Hematopoietic multipotent progenitor cell treated with erythropoietin and hydrocortisone succinate and interleukin-3 and kit ligand, for 8 days (in vitro differentiated cells): ENCODE measurements at regions not wholly inside any gene's neighbourhood (a gene's known extent, or its start where the extent isn't known, plus 50 kb on each side); places are given as distances from the start of the nearest gene placed in this dataset.
A peak's percentile ranks its signal among the peaks of the same experiment; 100 is the strongest.

Experiments
- DNase-seq: peaks from one replicate; pipeline ENCODE4 v3.0.0-alpha.2; 2015

- no peak for DNase-seq
Measured at GRCh38 chr5:82800826-82801225, 276.4 kb downstream of the TMEM167A start.

DNA sequence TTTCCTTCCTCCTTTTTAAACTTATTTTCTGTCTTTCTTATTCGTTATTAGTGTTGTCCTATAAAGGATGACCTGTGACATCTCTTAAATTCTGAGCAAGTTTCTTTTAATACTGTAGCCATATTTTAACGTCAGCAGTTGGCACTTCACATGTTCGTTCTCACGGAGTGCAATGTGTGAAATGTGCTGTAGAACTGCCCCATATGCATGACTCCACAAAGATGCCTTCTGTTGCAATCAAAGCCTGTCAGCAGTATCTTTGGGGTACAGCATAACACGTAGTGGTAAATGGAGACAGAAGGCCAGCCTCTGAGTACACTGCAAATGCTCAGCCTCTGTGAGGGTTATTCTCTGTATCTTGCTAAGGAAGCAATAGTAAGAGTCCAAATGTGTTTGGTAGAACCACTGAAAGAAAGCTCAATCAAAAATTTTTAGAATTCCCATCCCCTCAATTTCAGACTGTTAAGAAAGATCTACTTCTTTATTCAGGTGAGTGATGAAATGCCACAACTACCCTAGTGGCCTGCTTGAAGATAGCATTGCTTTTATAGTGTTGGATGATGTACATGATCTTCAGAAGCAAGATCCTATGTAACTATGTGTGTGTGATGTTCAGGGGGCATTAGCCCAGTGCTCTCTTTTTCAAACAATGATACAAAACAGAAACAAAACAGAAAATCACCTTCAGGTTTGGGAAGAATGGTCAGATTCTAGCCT is 277.7 kb downstream of the TMEM167A start:
- DNase-seq, result no peak

DNA sequence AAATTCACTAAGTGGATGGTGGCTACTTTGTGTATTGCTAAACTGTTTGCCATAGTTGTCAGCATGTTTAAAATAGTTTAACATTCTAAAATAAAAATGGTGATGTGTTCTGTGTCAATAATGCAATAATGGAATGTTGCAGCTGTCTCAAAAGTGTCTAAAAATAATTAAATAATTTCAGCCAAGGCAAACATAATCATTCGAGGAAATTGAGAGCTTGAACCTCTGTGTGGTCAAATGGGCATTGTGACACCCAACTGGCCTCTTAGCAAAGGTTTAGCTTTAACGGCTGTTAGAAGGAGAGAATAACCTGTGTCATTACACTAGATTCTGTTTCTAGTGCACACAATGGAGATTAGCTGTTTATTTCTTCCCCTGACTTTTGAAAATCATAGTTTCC is 278.5 kb downstream of the TMEM167A start:
- no peak for DNase-seq

- DNase-seq, result no peak
Measured at GRCh38 chr5:82796643-82797416, 280.4 kb downstream of the TMEM167A start.

GRCh38 chr5:82794876-82795275 is 282.3 kb downstream of the TMEM167A start:
- DNase-seq, result no peak

- DNase-seq, result peak; percentile 52
Measured at GRCh38 chr5:82793808-82794419, 283.3 kb downstream of the TMEM167A start.

DNA sequence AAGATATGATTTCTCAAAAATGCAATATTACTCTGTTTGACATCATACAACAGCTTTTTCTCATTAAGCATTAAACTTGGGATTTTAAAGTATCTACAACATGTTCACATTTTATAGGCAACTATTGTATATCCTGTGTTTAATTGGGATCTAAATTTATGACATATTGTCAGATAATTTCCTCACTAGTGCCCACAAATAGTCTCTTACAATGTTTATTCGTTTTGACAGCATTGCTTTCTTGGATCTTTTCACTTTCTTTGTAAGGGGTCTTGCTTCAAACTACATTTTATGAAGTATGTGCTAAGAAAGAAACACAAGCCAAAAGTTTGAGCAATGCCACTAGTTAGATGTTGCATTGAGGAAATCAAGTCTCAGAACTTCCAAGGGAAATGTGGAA is 285.1 kb downstream of the TMEM167A start:
- no peak for DNase-seq

DNA sequence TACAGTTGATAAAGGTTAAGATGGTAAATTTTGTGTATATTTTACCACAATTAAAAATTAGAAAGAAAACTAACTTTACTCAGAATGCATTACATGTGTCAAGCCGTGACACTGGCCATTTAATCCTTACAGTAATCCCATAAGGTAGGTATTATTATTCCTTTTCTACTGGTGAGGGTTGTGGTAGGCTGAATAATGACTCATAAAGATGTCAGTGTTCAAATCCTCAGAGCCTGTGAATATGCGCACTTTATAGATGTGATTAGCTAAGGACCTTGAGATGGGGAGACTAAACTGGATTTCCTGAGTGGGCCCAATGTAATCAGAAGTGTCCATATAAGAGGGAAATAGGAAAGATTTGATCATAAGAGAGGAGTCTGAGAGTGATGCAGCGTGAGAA is 288.1 kb downstream of the TMEM167A start:
- no peak for DNase-seq

- no peak for DNase-seq
Measured at GRCh38 chr5:82786748-82787147, 290.4 kb downstream of the TMEM167A start.

GRCh38 chr5:82785882-82786509 is 291.2 kb downstream of the TMEM167A start:
- no peak for DNase-seq

- no peak for DNase-seq
Measured at GRCh38 chr5:82785456-82785855, 291.7 kb downstream of the TMEM167A start.

DNA sequence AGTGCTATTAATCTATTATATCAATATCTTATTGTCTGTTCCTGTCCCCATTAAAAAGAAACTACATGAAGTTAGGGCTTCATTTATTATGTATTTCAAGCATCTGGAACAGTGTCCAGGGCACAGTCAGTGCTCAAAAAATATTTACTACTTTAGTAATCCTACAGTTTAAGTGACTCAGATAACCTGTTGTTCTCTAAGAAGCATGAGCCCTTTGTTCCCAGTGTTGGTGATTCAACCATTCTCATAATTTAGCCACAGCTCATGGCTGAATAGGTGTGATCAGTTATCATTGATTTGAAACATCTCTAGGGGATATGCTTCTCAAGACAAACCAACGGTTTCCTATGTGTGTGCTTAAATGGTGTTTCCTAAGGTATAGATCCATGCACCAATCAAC is 292.7 kb downstream of the TMEM167A start:
- no peak for DNase-seq

DNA sequence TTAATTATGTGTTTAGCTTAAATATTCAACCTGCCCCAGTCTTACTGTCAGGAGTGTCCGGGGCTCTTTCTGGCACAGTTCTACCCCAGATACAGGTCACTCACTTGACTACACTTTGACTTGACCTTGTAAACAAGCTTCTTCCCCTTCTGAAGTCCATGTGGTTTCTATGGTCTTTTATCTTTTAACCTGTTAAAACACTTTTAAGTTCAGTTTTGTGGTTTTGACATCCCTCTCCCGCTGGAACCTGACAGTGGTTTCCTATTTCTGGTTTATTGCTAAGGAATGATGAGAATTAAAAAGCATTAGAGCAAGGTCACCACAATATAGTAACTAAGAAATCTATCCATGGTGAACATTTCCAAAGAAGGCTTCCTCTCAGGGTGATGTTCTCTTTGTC is 300.1 kb downstream of the TMEM167A start:
- no peak for DNase-seq

DNA sequence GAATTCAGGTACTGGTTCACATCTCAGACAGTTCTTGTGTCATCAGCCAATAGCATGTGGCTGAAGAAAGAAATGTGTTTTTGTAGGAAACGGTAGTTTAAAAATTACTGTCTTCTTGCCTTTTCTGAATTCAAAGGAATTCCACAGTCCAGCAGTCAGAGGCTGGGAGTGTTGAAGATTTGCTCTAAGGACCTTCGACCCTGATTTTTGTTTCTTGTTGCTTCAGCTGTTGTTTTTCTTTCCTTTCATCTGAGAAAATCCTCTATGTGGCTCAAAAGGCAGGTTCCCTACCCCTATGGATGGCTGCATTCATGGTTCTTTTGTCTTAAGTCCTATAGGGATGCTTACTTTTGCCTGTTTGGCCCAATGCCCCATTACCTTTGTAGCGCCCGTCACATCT is 304.9 kb downstream of the TMEM167A start:
- DNase-seq, result no peak

DNA sequence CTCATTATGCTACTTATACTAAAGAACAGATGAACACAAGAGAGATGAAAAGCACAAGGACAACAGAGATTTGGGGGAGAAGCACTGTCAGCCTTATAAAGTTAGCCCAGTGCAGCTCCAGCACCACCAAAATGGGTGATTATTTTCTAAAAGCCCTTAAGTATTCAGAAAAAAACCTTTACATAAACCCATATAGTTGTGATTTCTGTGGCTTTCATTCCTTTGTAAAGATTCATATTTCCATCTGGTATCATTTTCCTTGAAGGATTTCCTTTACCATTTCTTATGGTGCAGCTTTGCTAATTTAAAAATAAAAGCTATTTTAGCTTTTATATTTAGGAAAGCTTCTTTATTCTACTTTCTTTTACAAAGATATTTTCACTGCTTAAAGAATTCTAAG is 311.0 kb downstream of the TMEM167A start:
- no peak for DNase-seq

- DNase-seq, result no peak
Measured at GRCh38 chr5:82765765-82766164, 311.4 kb downstream of the TMEM167A start.

- DNase-seq, result no peak
Measured at GRCh38 chr5:82760856-82761255, 316.3 kb downstream of the TMEM167A start.

DNA sequence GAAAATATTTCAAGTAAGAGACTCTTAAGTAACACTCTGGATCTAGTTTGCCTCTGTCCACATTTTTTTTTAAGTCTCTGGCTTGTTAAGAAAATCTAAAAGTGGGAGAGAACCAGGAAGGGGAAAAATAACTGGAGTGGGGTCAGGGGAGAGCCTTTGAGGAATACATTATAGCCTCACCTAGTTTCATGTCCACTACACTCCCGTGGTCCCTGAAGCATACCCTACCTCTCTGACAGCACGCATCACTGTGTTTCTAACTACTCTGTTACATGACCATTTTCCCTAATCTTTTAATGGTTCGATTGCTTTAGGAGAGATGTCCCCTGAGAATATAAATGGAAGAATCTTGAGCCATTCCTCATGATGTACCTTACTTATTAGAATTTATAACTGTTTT is 318.3 kb downstream of the TMEM167A start:
- no peak for DNase-seq

DNA sequence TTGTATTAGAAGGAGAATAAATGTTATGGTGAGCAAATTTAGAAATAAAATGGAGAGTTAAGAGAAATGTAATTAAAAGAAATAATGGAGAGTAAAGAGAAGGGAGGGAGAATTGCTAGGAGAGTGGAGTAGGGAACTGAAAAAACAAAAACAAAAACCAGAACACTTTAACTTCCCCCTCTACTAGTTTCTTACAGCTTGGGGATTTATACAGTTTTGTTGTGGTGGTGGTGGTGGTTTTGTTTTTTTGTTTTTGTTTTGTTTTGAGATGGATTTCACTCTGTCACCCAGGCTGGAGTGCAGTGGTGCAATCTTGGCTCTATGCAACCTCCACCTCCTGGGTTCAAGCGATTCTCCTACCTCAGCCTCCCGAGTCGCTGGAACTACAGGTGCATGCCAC is 322.4 kb downstream of the TMEM167A start:
- DNase-seq, result no peak

GRCh38 chr5:82754036-82754746 is 323.0 kb downstream of the TMEM167A start:
- DNase-seq, result no peak

- no peak for DNase-seq
Measured at GRCh38 chr5:82753374-82753773, 323.8 kb downstream of the TMEM167A start.

DNA sequence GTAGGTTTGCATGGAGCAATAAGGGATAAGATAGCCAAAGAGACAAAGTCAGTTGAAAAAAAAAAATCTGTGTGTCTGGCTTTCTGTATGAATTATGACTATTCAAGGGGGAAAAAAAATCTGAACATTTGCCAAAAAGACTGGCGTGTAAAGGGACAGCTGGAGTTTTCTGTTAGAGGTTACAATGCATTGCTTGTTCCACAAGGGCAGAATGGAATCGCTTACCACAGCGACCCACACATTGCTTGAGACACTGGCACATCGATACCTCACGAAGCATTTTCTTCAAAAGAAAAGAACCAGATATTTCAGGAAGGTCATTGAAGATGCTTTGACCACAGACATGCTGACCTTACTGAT is 327.8 kb downstream of the TMEM167A start:
- DNase-seq, result no peak
